Brain microvascular endothelial cell (primary cell): ENCODE measurements at regions not wholly inside any gene's neighbourhood (a gene's known extent, or its start where the extent isn't known, plus 50 kb on each side); places are given as distances from the start of the nearest gene placed in this dataset.
A peak's percentile ranks its signal among the peaks of the same experiment; 100 is the strongest.

Source experiments
- DNase-seq: peaks from one replicate; pipeline ENCODE4 v3.0.0-alpha.2; 2020
- H3K27ac ChIP-seq: fragments of 250-450 bp; sonication (Bioruptor Pico); 2 replicates; pipeline ENCODE4 v1.5.1; 2020; ENCODE audit warnings: mild to moderate bottlenecking, moderate library complexity
- H3K27me3 ChIP-seq: fragments of 250-450 bp; sonication (Bioruptor Pico); replicated peaks from 2 replicates; pipeline ENCODE4 v1.5.1; 2020; ENCODE audit warnings: mild to moderate bottlenecking
- H3K36me3 ChIP-seq: fragments of 250-450 bp; sonication (Bioruptor Pico); replicated peaks from 2 replicates; pipeline ENCODE4 v1.5.1; 2020; ENCODE audit warnings: mild to moderate bottlenecking
- H3K4me3 ChIP-seq: 2 replicates; pipeline ENCODE4 v1.5.1; 2011; ENCODE audit warnings: low read depth, mild to moderate bottlenecking, control low read depth, low read length, moderate library complexity
- CTCF ChIP-seq: IDR thresholded peaks from 2 replicates; pipeline ENCODE4 v1.5.1; 2011; ENCODE audit warnings: low read depth, mild to moderate bottlenecking, moderate library complexity, low read length, control low read depth, inconsistent platforms; ENCODE audit errors: missing control alignments
- in situ Hi-C: cut with HindIII; loops from 2 replicates; pipeline ENCODE4 v1.10.0; 2017; ENCODE audit warnings: low sequenced_read_pairs, low pct_ligation_motif_present

DNA sequence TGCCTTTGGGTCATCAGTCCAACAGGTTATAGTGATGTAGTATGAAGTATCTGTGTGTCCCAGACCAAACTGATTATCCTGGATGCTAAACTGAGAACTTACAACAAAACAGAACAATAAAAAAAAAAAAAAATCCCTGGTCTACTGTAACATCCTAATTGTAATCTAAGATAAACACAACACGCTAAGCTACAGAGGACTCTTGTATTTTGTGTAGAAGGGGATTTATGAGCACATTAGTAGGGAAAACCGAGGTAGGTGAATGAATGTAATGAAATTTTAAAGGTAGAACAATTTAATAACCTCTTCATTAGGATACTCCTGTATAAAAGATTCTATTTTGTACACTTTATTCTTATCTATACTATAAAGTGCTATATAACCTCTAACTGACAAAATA, 424.1 kb downstream of the NDFIP2 start:
- Histone ChIP-seq H3K4me3 (no peak overlapping the region), H3K27ac (no peak overlapping the region), H3K36me3 (no peaks in the 10 kb centered on the region), H3K27me3 (no peaks in the 10 kb centered on the region)
- no peak for DNase-seq
- no peak for TF ChIP-seq CTCF
- in situ Hi-C loops, result no loop called here

DNA sequence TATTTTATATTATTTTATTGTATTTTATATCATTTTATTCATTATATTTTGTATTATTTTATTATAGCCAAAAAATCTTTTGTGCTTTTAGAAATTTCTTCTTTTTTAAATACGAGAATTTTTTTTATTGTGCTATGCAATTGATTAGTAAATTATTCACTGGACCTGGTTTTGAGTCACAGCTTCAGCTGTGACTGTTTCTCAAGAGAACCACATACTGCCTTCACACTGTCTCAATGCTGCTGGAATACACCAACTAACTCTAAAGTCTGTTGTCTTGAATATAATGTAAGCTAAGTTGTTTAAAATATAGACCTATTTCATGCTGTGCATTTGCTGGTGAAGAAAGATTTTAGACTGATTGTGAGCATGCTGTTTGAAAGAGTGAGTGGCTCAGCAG, 423.6 kb downstream of the NDFIP2 start:
- H3K36me3 ChIP-seq, result no peaks in the 10 kb centered on the region
- H3K27me3 ChIP-seq, result no peaks in the 10 kb centered on the region
- no peak overlapping the region for H3K27ac ChIP-seq
- no peak for TF ChIP-seq CTCF
- H3K4me3 ChIP-seq, result no peak overlapping the region
- DNase-seq, result no peak
- in situ Hi-C loops, result no loop called here

DNA sequence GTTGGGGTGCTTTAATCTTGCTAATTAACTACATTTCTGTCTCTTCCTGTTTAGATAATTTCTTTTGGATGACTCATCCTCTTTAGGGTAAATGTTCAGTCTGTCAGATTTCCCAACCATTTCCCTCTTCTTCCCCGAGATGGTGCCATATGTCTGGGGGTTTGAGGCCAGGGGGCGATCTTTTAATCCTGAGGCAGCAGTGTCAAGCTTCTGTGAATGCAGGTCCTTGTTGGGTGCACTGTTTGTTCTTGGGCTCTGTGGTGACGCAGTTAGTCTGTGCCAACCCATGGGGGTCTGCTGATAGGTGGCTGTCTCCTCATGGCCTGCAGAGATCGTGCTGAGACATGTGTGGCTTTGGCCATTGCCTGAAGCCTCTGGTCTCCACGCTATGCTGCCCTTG, 420.4 kb downstream of the NDFIP2 start:
- Histone ChIP-seq H3K36me3 (no peaks in the 10 kb centered on the region), H3K27me3 (no peaks in the 10 kb centered on the region), H3K27ac (no peak overlapping the region), H3K4me3 (no peak overlapping the region)
- peak; percentile 1 for DNase-seq
- TF ChIP-seq CTCF, result peak; percentile 31
- in situ Hi-C loops, result no loop called here

DNA sequence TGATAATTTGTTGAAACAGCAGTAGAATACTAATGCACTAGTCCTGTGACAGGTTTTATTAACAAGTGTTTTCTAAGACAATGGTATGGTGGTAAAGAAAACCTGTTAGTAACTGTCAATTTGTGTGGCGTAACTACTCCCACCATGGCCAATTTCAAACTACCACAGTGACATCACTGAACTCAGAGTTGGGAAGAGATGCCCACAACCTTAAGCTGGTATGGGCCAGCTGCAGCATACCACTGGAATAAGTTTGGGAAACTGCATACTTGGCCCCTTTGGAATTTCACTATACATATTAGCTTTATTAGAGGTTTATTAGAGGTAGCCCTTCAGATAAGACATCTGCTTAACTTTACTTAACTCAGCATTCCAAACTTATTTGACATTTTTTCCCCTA, 419.4 kb downstream of the NDFIP2 start:
- Histone ChIP-seq H3K36me3 (no peaks in the 10 kb centered on the region), H3K4me3 (no peak overlapping the region), H3K27ac (no peak overlapping the region), H3K27me3 (no peaks in the 10 kb centered on the region)
- no peak for TF ChIP-seq CTCF
- no peak for DNase-seq
- in situ Hi-C loops, result no loop called here

GRCh38 chr13:79898996-79899395, 418.0 kb downstream of the NDFIP2 start:
- no peaks in the 10 kb centered on the region for H3K27me3 ChIP-seq
- H3K4me3 ChIP-seq, result no peak overlapping the region
- TF ChIP-seq CTCF, result no peak
- in situ Hi-C loops, result no loop called here
- H3K36me3 ChIP-seq, result no peaks in the 10 kb centered on the region
- DNase-seq, result no peak
- H3K27ac ChIP-seq, result no peak overlapping the region

GRCh38 chr13:79898202-79898826, 417.4 kb downstream of the NDFIP2 start:
- DNase-seq, result no peak
- Histone ChIP-seq H3K27ac (no peak overlapping the region), H3K36me3 (no peaks in the 10 kb centered on the region), H3K27me3 (no peaks in the 10 kb centered on the region), H3K4me3 (no peak overlapping the region)
- in situ Hi-C loops, result no loop called here
- TF ChIP-seq CTCF, result no peak
